CD1c-positive myeloid dendritic cell (primary cell): ENCODE measurements at regions not wholly inside any gene's neighbourhood (a gene's known extent, or its start where the extent isn't known, plus 50 kb on each side); places are given as distances from the start of the nearest gene placed in this dataset.

ENCODE experiments used
- DNase-seq: peaks from one replicate; pipeline ENCODE4 v3.0.0-alpha.2; 2016; ENCODE audit errors: extremely low spot score

- no peak for DNase-seq
These were observed 118.5 kb downstream of the RFLNA start for GRCh38 chr12:124413401-124413800.

GRCh38 chr12:124412646-124413015, 117.7 kb downstream of the RFLNA start:
- DNase-seq, result no peak

- DNase-seq, result no peak
These were observed 117.2 kb downstream of the RFLNA start for GRCh38 chr12:124411953-124412645.

- no peak for DNase-seq
These were observed 116.5 kb downstream of the RFLNA start for GRCh38 chr12:124411281-124411878.

GRCh38 chr12:124410354-124411175, 115.7 kb downstream of the RFLNA start:
- DNase-seq, result no peak

GRCh38 chr12:124408822-124409517, 114.1 kb downstream of the RFLNA start:
- no peak for DNase-seq

GRCh38 chr12:124407074-124407473, 112.2 kb downstream of the RFLNA start:
- DNase-seq, result no peak

GRCh38 chr12:124406043-124406442, 111.2 kb downstream of the RFLNA start:
- no peak for DNase-seq

- DNase-seq, result no peak
These were observed 110.7 kb downstream of the RFLNA start for GRCh38 chr12:124405592-124405991.

- DNase-seq, result no peak
These were observed 110.3 kb downstream of the RFLNA start for GRCh38 chr12:124405151-124405550.

- DNase-seq, result no peak
These were observed 109.4 kb downstream of the RFLNA start for GRCh38 chr12:124404162-124404784.

- DNase-seq, result no peak
These were observed 108.4 kb downstream of the RFLNA start for GRCh38 chr12:124403273-124403672.

- no peak for DNase-seq
These were observed 107.6 kb downstream of the RFLNA start for GRCh38 chr12:124402248-124403066.

- DNase-seq, result no peak
These were observed 106.9 kb downstream of the RFLNA start for GRCh38 chr12:124401704-124402221.

GRCh38 chr12:124400124-124400523, 105.2 kb downstream of the RFLNA start:
- no peak for DNase-seq

- DNase-seq, result peak; percentile 38
These were observed 104.7 kb downstream of the RFLNA start for GRCh38 chr12:124399622-124400021.

- DNase-seq, result no peak
These were observed 103.8 kb downstream of the RFLNA start for GRCh38 chr12:124398578-124399227.

- DNase-seq, result no peak
These were observed 103.1 kb downstream of the RFLNA start for GRCh38 chr12:124397807-124398577.

- no peak for DNase-seq
These were observed 102.4 kb downstream of the RFLNA start for GRCh38 chr12:124397399-124397679.
